ENCODE measurements at regions not wholly inside any gene's neighbourhood (a gene's known extent, or its start where the extent isn't known, plus 50 kb on each side); places are given as distances from the start of the nearest gene placed in this dataset.

GRCh38 chr6:167056370-167056769 is 57.2 kb downstream of the CEP43 start:
- no peak overlapping the region for H3K4me3 ChIP-seq (ENCODE audit: low read length)
- no peak overlapping the region for H3K9ac ChIP-seq (ENCODE audit: low read length)
- no peaks in the 10 kb centered on the region for H3K79me2 ChIP-seq (ENCODE audit: low read length)
- no peak overlapping the region for H3K27ac ChIP-seq (ENCODE audit: low read length)
- H3K4me1 ChIP-seq (ENCODE audit: low read length) = peaks cover 11% of the 10 kb centered on the region
- no peak overlapping the region for H2AFZ ChIP-seq (ENCODE audit: low read depth, low read length)
- TF ChIP-seq CTCF (IDR thresholded peaks at IDR 0.05; ENCODE audit: low read depth, low read length) (no peak), EZH2phosphoT487 (IDR thresholded peaks at IDR 0.05; ENCODE audit: low read depth) (no peak)
- H4K20me1 ChIP-seq (ENCODE audit: insufficient read depth, low read length) = no peaks in the 10 kb centered on the region
- H3K36me3 ChIP-seq (replicated peaks; ENCODE audit: low read depth, low read length) = no peaks in the 10 kb centered on the region
- no peaks in the 10 kb centered on the region for H3K9me3 ChIP-seq (ENCODE audit: insufficient read depth, low read length)
- H3K27me3 ChIP-seq (ENCODE audit: low read depth, low read length) = peaks cover 31% of the 10 kb centered on the region
- H3K4me2 ChIP-seq (ENCODE audit: low read length) = peak overlapping the region; percentile 34

- peaks cover 11% of the 10 kb centered on the region for H3K4me1 ChIP-seq (ENCODE audit: low read length)
- no peaks in the 10 kb centered on the region for H4K20me1 ChIP-seq (ENCODE audit: insufficient read depth, low read length)
- no peak overlapping the region for H3K4me2 ChIP-seq (ENCODE audit: low read length)
- H3K36me3 ChIP-seq (replicated peaks; ENCODE audit: low read depth, low read length) = no peaks in the 10 kb centered on the region
- no peak overlapping the region for H3K27ac ChIP-seq (ENCODE audit: low read length)
- TF ChIP-seq EZH2phosphoT487 (IDR thresholded peaks at IDR 0.05; ENCODE audit: low read depth) (no peak), CTCF (IDR thresholded peaks at IDR 0.05; ENCODE audit: low read depth, low read length) (no peak)
- H3K9ac ChIP-seq (ENCODE audit: low read length) = no peak overlapping the region
- H3K79me2 ChIP-seq (ENCODE audit: low read length) = no peaks in the 10 kb centered on the region
- peaks cover 37% of the 10 kb centered on the region for H3K27me3 ChIP-seq (ENCODE audit: low read depth, low read length)
- H2AFZ ChIP-seq (ENCODE audit: low read depth, low read length) = no peak overlapping the region
- H3K4me3 ChIP-seq (ENCODE audit: low read length) = no peak overlapping the region
- H3K9me3 ChIP-seq (ENCODE audit: insufficient read depth, low read length) = no peaks in the 10 kb centered on the region
Observed at GRCh38 chr6:167058261-167058660, 59.1 kb downstream of the CEP43 start.

Data from OCI-LY3 (cell line).